ENCODE measurements at regions not wholly inside any gene's neighbourhood (a gene's known extent, or its start where the extent isn't known, plus 50 kb on each side); places are given as distances from the start of the nearest gene placed in this dataset.

DNA sequence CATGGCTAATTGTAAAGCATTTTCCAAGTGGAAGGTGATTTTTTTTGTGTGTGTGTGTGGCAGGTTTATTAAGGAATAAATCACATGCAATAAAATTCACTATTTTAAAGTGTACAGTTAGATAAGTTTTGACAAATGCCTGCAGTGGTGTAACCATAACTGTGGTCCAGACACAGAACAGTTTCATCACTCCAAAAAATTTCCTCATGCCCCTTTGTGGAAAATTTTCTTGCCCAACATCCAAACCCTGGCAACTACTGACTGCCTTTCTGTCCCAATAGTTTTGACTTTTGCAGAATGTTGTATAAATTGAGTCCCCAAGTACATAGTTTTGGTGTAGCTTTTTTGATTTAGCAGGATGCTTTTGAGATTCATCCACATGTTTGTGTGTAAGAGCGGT, 135.1 kb upstream of the KLHL25 start:
- DNase-seq (no peak), ATAC-seq (ENCODE audit: poor library complexity) (no peak)
- intact Hi-C loops (cut with DNase I): no loop called here

DNA sequence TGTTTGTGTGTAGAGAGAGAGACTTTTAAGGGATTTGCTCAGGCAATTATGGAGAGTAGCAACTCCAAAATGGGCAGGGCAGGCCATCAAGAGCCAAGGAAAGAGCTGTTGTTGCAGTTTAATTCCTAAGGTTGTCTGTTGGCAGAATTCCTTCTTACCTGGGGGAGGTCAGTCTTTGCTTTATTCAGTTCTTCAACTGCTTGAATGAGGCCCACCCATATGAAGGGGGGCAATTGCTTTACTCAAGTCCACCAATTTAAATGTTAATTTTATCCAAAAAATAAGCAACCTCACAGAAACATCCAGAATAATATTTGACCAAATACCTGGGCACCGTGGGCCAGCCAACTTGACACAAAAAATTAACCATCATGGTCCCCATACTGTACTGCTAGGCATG, 137.7 kb upstream of the KLHL25 start:
- intact Hi-C loops (cut with DNase I): no loop called here
- ATAC-seq (ENCODE audit: poor library complexity) (no peak), DNase-seq (no peak)

DNA sequence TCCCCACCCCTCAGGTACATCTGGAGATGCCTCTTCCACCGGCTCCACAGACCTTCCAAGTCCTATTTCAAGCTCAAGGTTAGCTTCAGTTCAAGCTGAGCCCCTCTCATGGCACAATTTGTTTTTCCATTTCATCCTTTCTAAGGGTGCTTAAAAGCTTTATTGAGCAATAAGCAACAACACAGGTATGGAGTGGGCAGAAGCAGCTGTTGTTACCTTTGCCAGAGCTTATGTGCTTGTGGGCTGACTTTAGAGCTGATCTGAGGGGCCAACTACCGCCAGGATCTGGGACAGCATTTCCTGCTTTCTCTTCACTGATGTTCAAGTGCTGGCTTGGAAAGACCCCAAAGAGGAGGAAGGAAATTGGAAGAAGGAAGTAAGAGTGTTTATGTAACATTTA, 140.0 kb upstream of the KLHL25 start:
- intact Hi-C loops (cut with DNase I): no loop called here
- ATAC-seq (ENCODE audit: poor library complexity) (no peak), DNase-seq (no peak)

DNA sequence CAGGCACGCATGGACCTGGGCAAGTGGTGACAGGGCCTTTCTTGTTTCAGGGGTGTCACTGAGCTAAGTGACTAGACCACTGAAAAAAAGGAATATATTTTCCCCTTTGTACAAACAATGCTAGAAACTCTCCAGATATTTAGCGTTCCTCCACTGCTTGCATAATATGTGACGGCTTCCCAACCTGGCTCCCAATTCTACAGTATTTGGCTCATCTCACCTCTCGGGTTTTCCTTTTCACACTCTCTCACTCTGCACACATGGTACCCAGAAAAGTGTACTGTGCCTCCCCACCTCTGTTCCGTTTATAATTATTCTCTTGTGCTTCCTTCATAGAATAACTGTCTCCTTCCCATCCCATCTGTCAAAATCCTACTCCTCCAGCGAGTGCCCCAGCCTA, 140.5 kb upstream of the KLHL25 start:
- intact Hi-C loops (cut with DNase I): no loop called here
- no peak for ATAC-seq (ENCODE audit: poor library complexity)

DNA sequence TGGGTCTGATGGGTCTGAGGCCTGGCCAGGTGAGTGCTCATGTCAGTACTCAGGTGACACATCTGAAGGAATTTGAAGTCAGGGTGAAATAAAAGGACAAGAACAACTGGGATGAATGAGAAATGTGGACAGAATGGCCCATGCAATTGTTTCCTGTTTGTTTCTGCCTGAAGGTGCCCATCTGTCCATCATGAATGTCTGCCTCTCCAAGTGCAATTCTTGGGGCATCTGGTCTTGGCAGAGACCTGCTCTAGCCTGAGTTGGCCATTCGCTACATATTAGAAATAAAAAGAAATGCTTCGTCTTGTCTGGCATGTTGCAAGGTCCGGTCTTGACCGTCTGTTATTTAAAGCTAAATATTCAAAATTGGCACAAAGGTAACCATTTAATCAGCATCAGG, 142.0 kb upstream of the AGBL1 start:
- no peak for ATAC-seq (ENCODE audit: poor library complexity)
- intact Hi-C loops (cut with DNase I): no loop called here

More for the DNA sequence above, 140.5 kb upstream of the KLHL25 start:
- no peak for DNase-seq

DNA sequence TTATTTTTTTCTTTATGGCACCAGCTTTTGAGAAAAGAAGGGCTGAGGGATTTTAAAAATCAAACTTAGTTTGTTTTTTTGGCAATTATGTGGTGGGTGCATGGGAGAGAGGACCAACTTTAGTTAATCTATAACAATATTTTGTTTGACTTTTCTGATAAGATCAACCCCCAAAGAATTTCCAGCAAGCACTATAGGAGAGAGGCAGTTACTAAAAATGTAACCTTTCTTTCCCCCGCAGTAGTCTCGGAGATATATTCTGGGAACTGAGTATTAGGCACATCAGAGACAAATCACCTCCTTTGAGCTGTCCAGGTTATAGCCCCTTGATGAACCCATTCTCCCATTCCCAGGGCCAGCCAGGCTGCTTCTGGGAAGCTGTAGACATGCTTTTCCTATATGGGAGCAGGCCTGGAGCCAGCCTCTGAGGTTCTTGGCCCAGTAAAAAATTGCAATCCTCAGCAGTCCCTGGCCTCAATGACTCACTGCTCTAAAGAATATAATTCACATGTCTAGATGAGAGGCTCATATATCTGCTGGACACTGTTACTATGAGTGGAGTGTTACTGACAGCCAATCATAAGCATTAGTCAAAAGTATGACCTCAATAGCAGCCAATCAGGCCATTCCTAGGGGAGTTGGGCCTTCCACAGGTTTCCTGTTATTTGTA, 138.3 kb upstream of the AGBL1 start:
- intact Hi-C loops (cut with DNase I): no loop called here
- no peak for DNase-seq
- no peak for ATAC-seq (ENCODE audit: poor library complexity)

More for the DNA sequence above, 142.0 kb upstream of the AGBL1 start:
- no peak for DNase-seq

DNA sequence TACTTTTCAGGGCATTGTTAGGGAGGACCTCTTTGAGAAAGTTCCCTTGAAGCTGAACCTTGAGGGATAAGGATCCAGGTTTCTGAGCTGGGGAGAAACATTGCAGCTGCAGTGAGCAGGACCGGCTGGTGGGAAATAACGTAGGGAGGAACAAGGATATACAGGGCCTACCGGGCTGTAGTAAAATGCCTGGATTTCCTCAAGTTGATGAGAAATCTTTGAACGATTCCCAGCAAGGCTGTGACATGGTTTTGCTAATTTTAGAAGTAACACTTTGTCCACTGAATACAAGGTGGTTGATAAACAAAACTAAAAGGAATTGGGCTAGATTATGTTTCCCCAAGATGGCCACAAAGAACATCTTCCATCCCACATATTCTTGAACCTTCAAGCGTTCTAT, 137.0 kb upstream of the AGBL1 start:
- intact Hi-C loops (cut with DNase I): no loop called here
- DNase-seq (no peak), ATAC-seq (ENCODE audit: poor library complexity) (no peak)

DNA sequence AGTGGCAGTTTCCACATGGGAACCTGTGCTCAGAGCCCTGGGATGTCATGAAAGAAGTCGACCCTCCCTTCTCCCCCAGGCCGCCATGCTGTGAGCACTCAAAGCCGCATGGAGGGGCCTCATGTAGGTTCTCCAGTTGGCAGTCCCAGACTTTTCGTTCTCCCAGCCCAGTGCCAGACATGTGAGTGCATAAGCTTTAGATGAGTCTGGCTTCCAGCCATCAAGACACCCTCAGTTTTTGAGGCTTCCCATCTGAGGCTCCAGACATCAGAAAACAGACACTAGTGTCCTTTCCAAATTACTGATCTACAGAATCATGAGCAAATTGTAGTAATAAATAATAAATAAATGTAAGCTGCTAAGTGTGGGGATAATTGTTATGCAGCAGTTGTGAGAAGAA, 136.5 kb upstream of the AGBL1 start:
- ATAC-seq (ENCODE audit: poor library complexity): no peak
- DNase-seq: no peak
- intact Hi-C loops (cut with DNase I): no loop called here

DNA sequence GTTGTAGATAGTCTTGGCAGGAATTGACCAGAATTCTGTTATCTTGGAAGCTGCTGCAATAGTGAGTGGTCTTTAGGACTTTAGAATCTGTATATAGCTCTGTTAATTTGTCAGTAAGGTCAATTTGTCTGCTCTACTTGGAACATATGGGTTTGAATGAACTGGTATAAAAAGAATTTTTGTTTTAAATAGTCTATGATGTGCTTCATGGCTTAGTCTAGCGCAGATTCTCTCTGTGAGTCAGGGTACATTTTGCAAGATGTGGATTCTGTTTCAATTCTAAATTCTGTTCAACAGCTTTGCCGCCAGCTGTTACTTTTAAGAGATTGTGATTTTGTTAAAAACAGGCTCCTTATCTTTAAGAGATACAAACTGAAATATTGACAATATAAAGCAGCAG, 135.9 kb upstream of the AGBL1 start:
- intact Hi-C loops (cut with DNase I): no loop called here
- DNase-seq (no peak), ATAC-seq (ENCODE audit: poor library complexity) (no peak)

DNA sequence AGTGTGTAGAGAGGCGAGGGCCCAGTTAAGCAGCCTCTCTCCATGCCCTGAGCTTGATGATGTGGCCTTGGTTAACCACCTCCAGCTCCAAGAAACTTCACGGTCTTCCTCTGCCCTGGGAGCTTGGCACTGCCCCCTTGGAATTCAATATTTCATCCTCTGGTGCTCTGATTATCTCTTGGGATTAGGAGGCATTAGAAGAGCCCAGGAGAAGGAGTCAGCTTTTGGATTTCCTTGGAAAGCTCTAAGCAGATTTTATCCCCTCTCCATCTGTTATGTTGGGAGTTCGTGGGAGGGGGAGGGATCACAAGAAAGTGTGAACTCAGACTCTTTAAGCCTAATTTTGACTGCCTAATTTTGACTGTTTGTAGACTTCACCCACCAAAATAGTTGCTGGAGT, 132.7 kb upstream of the AGBL1 start:
- no peak for ATAC-seq (ENCODE audit: poor library complexity)
- DNase-seq: no peak
- intact Hi-C loops (cut with DNase I): no loop called here

DNA sequence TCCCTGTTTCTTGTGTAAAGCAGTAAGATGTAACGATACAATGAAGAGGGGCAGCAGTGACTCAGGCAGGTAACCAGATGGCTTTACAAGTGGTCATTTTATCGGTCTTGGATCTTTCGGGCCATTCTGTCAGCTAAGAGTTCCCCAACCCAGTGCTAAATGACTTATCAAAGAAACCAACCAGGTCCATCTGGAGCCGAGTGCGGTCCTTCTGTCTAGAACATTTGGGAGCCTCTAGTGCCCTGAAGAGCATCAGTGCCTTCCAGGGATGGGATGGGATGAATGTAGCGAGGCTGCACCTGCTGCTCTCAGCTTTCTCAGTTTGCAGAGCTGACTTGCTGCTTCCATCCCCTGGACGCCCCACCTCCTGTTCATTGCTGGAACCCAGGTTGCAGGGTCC, 131.7 kb upstream of the AGBL1 start:
- DNase-seq (no peak), ATAC-seq (ENCODE audit: poor library complexity) (no peak)
- intact Hi-C loops (cut with DNase I): no loop called here

DNA sequence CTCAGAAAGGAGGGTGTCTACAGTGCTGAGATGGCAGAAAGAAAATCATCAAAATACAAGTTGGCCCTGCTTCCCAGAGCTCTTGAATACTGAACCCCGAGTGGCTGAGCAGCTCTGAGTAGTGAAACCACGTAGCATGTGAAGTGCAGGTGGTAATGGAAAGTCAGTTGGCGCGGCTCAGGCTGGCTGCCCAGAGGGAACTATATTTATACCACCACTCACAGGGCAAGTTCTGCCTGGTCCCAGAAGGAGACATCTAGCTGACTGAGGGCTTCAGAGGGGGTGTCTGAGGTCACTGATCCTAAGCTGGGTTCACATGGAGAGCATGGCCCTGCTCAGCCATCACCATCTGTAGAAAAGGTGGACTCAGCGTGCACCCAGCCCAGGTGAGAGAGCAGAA, 129.6 kb upstream of the AGBL1 start:
- intact Hi-C loops (cut with DNase I): no loop called here
- peak; percentile 58 for DNase-seq
- ATAC-seq (ENCODE audit: poor library complexity): peak; percentile 97

DNA sequence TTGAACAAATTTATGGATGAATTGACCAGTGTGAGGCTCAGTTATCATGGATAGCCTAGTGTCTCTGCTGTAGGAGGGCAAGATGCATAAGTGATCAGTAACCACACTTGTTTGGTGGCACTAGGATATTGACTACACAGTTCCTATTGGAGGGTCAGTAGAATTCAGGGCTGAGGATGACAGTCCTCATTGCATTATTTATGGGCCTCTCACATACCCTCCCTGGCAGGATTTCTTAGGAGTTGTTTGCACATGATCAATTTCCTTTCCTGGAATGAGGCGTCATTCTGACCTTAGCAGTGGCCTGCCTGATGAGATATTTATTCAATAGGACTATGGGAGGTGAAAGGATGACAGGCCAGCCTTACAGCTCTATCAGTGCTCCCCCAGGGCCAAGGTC, 125.1 kb upstream of the AGBL1 start:
- ATAC-seq (ENCODE audit: poor library complexity) (no peak), DNase-seq (no peak)
- intact Hi-C loops (cut with DNase I): no loop called here

DNA sequence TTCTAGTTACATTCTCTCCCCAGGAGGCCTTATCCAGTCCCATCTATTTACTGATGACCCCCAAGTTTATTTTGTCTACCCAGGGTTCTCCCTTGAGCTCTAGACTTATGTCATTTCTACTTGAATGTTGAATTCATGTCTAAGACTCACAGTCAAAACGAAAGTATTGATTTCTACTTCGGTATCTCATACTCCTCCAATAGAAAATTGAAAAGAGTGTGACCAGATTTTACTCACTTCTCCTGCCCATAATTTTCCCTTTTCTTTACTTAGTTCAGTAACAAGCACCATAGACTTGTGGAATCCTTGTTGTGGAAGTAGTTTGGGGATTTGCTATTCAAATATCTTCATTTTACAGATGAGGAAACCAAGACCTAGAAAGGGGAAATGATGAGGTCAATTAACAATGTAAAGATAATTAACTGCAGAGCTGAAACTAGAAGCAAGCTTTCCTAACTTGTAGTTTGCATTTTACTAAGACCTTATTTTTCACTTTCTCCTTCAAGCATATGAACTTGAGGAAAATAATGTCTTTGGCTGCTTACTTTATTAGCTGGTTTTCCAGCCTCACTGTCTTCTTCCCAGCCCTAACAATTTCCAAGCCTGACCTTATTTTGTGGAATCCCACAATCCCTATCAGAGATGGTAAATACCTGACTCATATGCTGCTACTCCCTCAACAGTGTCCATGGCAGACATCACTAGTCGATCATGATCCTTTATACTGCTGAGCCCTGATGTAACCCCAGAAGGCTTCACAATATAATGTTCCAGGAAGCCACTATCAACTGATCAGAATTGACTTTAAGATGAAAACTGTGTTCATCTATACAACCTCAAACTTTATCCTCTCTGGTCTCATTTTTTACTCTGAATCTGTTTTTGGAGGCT, 123.9 kb upstream of the AGBL1 start:
- DNase-seq (no peak), ATAC-seq (ENCODE audit: poor library complexity) (no peak)
- intact Hi-C loops (cut with DNase I): no loop called here

DNA sequence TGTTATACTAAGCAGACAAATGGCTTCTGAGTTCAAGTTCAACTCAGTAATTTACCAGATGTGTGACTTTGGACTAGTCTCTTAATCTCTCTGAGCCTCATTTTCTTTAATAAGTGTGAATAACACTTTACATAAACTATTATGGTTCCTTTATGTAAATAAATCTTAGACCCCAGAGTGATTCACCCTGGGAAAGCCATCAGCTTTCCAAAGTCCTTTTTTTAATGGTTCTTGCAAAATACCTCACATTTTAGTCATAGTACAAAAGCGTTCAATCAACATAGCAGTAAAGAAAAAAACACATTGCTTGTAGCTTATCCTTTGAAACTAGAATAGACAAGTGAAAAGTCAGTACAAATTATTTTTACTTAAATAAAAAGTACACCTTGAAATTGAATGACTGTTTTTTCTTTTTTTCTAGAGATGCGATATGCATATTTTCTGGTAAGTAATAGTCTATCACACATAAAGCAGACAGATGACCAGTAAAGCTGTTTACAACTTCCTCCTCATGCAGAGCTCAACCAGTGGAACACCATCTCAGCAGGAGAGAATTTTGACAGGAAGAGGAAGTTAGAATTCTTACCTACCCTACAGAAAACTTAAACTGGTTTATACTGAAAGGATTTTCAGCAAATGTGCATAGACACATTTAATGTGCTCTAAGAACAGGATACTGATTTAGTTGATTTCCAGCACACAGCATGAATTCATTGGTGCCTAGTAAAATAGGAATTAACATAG, 123.0 kb upstream of the AGBL1 start:
- intact Hi-C loops (cut with DNase I): no loop called here
- ATAC-seq (ENCODE audit: poor library complexity): no peak
- no peak for DNase-seq

DNA sequence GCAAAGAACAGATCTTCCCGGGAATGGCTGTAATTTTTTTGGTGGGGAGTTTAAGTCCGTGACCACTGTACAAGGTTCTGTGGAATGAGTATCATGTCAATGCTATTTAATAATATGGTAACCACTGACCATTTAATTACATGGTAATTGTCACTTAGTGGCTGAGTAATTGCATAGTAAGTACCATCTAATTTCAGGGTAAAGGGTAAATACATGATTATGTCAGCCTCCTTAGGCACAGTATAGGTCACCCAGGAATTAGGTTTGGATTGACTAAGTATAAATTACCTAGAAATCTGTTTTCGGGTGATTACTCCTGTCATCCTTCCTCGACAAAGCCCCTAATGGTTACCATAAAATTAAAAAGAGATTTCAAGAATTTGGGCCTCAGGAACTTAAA, 120.1 kb upstream of the AGBL1 start:
- intact Hi-C loops (cut with DNase I): no loop called here
- DNase-seq: no peak
- no peak for ATAC-seq (ENCODE audit: poor library complexity)

DNA sequence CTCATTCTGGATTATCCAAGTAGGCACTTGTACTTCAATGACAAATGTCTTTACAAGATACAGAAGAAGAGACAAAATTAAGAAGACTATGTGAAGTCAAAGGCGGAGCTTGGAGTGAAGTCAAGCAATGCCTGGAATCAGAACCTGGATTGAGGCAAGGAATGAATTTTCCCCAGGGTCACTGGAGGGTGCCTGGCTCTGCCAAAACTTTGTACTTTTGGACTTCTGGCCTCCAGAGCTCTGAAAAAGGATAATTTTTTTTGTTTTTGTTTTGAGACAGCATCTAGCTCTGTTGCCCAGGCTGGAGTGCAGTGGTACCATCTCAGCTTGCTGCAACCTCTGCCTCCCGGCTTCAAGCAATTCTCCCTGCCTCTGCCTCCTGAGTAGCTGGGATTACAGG, 119.3 kb upstream of the AGBL1 start:
- ATAC-seq (ENCODE audit: poor library complexity) (no peak), DNase-seq (no peak)
- intact Hi-C loops (cut with DNase I): no loop called here

DNA sequence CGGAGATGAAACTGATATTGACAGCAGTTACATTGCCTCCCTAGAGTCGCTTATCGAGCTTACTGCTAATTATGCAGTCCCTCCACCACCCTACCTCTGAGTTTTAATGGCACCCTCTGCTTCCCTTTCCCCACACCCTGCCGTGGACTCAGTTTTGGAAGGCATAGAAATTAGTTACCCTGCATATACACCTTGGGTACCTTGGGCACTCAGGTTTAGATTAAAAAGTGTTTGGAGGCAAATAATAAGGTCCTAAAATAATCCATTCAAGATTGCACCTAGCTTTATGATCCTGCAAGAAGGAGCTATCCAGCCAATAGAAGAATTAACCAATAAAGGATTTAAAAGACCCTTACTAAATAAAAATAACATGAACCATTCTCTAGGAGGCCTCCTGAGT, 117.8 kb upstream of the AGBL1 start:
- DNase-seq (no peak), ATAC-seq (ENCODE audit: poor library complexity) (no peak)
- intact Hi-C loops (cut with DNase I): no loop called here

DNA sequence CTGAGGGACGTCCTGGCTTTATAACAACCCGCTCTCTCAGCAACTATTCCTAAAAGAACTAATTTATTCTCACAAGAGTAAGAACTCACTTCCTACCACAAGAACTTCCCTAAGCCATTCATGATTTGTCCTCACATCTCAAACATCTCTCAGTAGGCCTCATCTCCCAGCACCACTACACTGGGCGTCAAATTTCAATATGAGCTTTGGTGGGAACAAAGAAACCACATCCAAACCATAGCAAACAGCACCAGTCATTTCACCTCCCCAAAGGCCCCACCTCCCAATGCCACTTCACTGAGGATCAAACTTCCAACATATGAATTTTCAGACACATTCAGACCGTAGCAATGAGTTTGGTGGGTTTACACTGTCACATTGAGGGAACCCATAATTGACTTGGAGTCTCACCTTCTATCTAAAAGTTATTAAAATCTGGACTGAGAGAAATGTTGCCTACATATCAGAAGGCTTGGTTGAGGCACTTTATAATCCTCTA, 116.4 kb upstream of the AGBL1 start:
- ATAC-seq (ENCODE audit: poor library complexity): no peak

DNA sequence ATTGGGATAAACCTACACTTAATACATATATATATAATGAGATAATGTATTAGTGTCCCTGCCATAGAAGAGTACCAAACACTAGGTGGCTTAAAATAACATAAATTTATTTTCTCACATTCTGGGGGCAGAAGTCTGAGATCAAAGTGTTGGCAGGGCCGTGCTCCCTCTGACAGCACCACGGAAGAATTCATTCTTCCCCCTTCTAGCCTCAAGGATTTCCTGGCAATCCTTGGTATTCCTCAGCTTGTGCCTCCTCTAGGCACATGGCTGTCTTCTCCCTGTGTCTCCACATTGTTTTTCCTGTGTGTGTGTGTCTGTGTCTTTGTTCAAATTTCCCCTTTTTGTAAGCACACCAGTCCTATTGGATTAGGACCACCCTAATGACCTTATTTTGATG, 115.2 kb upstream of the AGBL1 start:
- ATAC-seq (ENCODE audit: poor library complexity) (no peak), DNase-seq (no peak)
- intact Hi-C loops (cut with DNase I): no loop called here

More for the DNA sequence above, 116.4 kb upstream of the AGBL1 start:
- DNase-seq: no peak
- intact Hi-C loops (cut with DNase I): no loop called here

All from Right ventricle myocardium superior (tissue), 1 donor.